ENCODE measurements at regions not wholly inside any gene's neighbourhood (a gene's known extent, or its start where the extent isn't known, plus 50 kb on each side); places are given as distances from the start of the nearest gene placed in this dataset.

DNA sequence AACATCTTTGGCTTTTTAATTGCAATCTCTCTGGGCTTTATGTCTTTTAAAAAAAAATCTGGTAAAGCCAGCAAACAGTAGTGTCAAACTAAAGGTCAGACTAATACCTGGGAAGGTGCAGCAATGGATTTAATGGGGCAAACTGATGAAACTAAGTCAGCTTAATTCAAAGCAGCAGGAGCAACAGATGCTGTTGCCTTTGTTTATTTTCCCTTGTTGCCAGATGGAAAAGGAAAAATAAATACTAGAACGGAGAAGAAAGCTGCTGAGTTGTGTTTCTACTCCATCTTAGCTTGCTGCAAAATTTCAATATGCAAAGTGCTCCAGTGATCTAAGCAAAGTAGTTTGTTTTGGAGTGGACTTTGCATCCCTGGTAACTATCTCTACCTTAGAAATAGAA, 1097.8 kb downstream of the PCDH17 start:
- intact Hi-C loops (cut with micrococcal nuclease; ENCODE audit: unreplicated experiment): no loop called here
- H3K4me3 ChIP-seq (replicated peaks in 1 of 3; ENCODE audit: insufficient read depth in 1 of 3, low read depth in 2 of 3, low read length in 3 of 3): 0 out of 6 replicates have a peak overlapping the region, but pooled peaks of 1 of the 3 experiments have one; percentile 7
- DNase-seq (ENCODE audit: low spot score) (no peak), ATAC-seq (no peak), FAIRE-seq (no peak)
- no peaks in the 10 kb centered on the region for H3K27me3 ChIP-seq (ENCODE audit: control insufficient read depth in 1 of 2, insufficient read depth in 2 of 2, low read length in 2 of 2)
- in situ Hi-C loops (cut with HindIII; ENCODE audit: extremely low pct_ligation_motif_present, low pct_unique_long_range_greater_than_20kb): no loop called here
- 0% methylated on average over 1 of the region's 1 CpG for WGBS (ENCODE audit: low lambda C conversion rate)
- no peak overlapping the region for H2AFZ ChIP-seq (ENCODE audit: low read length)
- TF ChIP-seq NFE2L2 (IDR thresholded peaks at IDR 0.05; ENCODE audit: low read length) (no peak), ZNF816 (CRISPR knock-in tag; IDR thresholded peaks at IDR 0.05; ENCODE audit: borderline replicate concordance) (no peak), KAT8 (CRISPR knock-in tag; IDR thresholded peaks at IDR 0.05) (no peak), MEIS2 (CRISPR knock-in tag; IDR thresholded peaks at IDR 0.05) (no peak), RARG (CRISPR knock-in tag; IDR thresholded peaks at IDR 0.05; ENCODE audit: low read depth) (no peak), MAFF (IDR thresholded peaks at IDR 0.05; ENCODE audit: low read depth, low read length) (no peak), ZKSCAN5 (CRISPR knock-in tag; IDR thresholded peaks at IDR 0.05) (no peak), ZNF546 (CRISPR knock-in tag; conservative IDR thresholded peaks at IDR 0.05) (no peak), CENPT (CRISPR knock-in tag; IDR thresholded peaks at IDR 0.05; ENCODE audit: low read depth) (no peak), SRSF9 (IDR thresholded peaks at IDR 0.05; ENCODE audit: borderline replicate concordance, insufficient read depth, low read depth, low read length, poor library complexity, severe bottlenecking) (no peak), ZFP36 (IDR thresholded peaks at IDR 0.05; ENCODE audit: borderline replicate concordance, low read depth, low read length, partially characterized antibody) (no peak)
- TF ChIP-seq, protein P1, sequence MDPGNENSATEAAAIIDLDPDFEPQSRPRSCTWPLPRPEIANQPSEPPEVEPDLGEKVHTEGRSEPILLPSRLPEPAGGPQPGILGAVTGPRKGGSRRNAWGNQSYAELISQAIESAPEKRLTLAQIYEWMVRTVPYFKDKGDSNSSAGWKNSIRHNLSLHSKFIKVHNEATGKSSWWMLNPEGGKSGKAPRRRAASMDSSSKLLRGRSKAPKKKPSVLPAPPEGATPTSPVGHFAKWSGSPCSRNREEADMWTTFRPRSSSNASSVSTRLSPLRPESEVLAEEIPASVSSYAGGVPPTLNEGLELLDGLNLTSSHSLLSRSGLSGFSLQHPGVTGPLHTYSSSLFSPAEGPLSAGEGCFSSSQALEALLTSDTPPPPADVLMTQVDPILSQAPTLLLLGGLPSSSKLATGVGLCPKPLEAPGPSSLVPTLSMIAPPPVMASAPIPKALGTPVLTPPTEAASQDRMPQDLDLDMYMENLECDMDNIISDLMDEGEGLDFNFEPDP (CRISPR knock-in tag; conservative IDR thresholded peaks at IDR 0.05): no peak
- TF ChIP-seq, protein P2, sequence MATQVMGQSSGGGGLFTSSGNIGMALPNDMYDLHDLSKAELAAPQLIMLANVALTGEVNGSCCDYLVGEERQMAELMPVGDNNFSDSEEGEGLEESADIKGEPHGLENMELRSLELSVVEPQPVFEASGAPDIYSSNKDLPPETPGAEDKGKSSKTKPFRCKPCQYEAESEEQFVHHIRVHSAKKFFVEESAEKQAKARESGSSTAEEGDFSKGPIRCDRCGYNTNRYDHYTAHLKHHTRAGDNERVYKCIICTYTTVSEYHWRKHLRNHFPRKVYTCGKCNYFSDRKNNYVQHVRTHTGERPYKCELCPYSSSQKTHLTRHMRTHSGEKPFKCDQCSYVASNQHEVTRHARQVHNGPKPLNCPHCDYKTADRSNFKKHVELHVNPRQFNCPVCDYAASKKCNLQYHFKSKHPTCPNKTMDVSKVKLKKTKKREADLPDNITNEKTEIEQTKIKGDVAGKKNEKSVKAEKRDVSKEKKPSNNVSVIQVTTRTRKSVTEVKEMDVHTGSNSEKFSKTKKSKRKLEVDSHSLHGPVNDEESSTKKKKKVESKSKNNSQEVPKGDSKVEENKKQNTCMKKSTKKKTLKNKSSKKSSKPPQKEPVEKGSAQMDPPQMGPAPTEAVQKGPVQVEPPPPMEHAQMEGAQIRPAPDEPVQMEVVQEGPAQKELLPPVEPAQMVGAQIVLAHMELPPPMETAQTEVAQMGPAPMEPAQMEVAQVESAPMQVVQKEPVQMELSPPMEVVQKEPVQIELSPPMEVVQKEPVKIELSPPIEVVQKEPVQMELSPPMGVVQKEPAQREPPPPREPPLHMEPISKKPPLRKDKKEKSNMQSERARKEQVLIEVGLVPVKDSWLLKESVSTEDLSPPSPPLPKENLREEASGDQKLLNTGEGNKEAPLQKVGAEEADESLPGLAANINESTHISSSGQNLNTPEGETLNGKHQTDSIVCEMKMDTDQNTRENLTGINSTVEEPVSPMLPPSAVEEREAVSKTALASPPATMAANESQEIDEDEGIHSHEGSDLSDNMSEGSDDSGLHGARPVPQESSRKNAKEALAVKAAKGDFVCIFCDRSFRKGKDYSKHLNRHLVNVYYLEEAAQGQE (IDR thresholded peaks at IDR 0.05; ENCODE audit: borderline replicate concordance in 1 of 2, low read depth in 1 of 2, low read length in 2 of 2): no peak
- TF ChIP-seq, protein P3, sequence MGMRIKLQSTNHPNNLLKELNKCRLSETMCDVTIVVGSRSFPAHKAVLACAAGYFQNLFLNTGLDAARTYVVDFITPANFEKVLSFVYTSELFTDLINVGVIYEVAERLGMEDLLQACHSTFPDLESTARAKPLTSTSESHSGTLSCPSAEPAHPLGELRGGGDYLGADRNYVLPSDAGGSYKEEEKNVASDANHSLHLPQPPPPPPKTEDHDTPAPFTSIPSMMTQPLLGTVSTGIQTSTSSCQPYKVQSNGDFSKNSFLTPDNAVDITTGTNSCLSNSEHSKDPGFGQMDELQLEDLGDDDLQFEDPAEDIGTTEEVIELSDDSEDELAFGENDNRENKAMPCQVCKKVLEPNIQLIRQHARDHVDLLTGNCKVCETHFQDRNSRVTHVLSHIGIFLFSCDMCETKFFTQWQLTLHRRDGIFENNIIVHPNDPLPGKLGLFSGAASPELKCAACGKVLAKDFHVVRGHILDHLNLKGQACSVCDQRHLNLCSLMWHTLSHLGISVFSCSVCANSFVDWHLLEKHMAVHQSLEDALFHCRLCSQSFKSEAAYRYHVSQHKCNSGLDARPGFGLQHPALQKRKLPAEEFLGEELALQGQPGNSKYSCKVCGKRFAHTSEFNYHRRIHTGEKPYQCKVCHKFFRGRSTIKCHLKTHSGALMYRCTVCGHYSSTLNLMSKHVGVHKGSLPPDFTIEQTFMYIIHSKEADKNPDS (CRISPR knock-in tag; IDR thresholded peaks at IDR 0.05): no peak
- POLR2A ChIA-PET: no interaction called here
- no peak overlapping the region for H3K9ac ChIP-seq (ENCODE audit: insufficient read depth, low read depth, low read length)
- peaks cover 29% of the 10 kb centered on the region for H3K9me3 ChIP-seq (ENCODE audit: low read length)
- no peaks in the 10 kb centered on the region for H4K20me1 ChIP-seq (ENCODE audit: insufficient read depth, low read length)
- BruUV-seq (replicated peaks): no TSS peak
- no peak overlapping the region for H3K4me2 ChIP-seq (ENCODE audit: low read depth, low read length)
- H3K79me2 ChIP-seq (ENCODE audit: insufficient read depth, low read length): no peaks in the 10 kb centered on the region
- CTCF ChIA-PET (ENCODE audit: low intra/inter-chr PET ratio, low total read pairs): no interaction called here
- no peak overlapping the region for H3K27ac ChIP-seq (ENCODE audit: extremely low read length, insufficient read depth, low read length)
- no peaks in the 10 kb centered on the region for H3K36me3 ChIP-seq (replicated peaks in 1 of 2; ENCODE audit: control insufficient read depth in 1 of 2, insufficient read depth in 2 of 2, low read length in 2 of 2)
- H3K4me1 ChIP-seq (ENCODE audit: insufficient read depth, low read length): no peaks in the 10 kb centered on the region

All from HepG2 (cell line).